HG03025 (cell line): ENCODE measurements at regions not wholly inside any gene's neighbourhood (a gene's known extent, or its start where the extent isn't known, plus 50 kb on each side); places are given as distances from the start of the nearest gene placed in this dataset.

Source experiments
- ATAC-seq: cut with Tn5 transposase; IDR thresholded peaks from one replicate; pipeline ENCODE4 v1.9.1; 2021; ENCODE audit warnings: mild to moderate bottlenecking, moderate library complexity; ENCODE audit not compliant: unreplicated experiment, low FRiP score

GRCh38 chr3:181457756-181458155 is 254.0 kb upstream of the SOX2 start:
- ATAC-seq: no peak

- no peak for ATAC-seq
Measured at GRCh38 chr3:181457190-181457589, 254.5 kb upstream of the SOX2 start.

GRCh38 chr3:181455276-181455675 is 256.4 kb upstream of the SOX2 start:
- no peak for ATAC-seq

- ATAC-seq: no peak
Measured at GRCh38 chr3:181454451-181455027, 257.2 kb upstream of the SOX2 start.

- ATAC-seq: no peak
Measured at GRCh38 chr3:181446741-181447140, 265.0 kb upstream of the SOX2 start.

GRCh38 chr3:181442066-181442465 is 269.7 kb upstream of the SOX2 start:
- no peak for ATAC-seq

GRCh38 chr3:181432992-181433391 is 278.7 kb upstream of the SOX2 start:
- no peak for ATAC-seq

GRCh38 chr3:181431748-181432147 is 280.0 kb upstream of the SOX2 start:
- no peak for ATAC-seq

- ATAC-seq: no peak
Measured at GRCh38 chr3:181425074-181425473, 286.7 kb upstream of the SOX2 start.

- ATAC-seq: no peak
Measured at GRCh38 chr3:181418233-181418632, 293.5 kb upstream of the SOX2 start.

- no peak for ATAC-seq
Measured at GRCh38 chr3:181417748-181418147, 294.0 kb upstream of the SOX2 start.

GRCh38 chr3:181410870-181411269 is 300.9 kb upstream of the SOX2 start:
- ATAC-seq: no peak

GRCh38 chr3:181403876-181404660 is 307.7 kb upstream of the SOX2 start:
- no peak for ATAC-seq

GRCh38 chr3:181402347-181402746 is 309.4 kb upstream of the SOX2 start:
- ATAC-seq: no peak

GRCh38 chr3:181384970-181385369 is 326.8 kb upstream of the SOX2 start:
- ATAC-seq: no peak

GRCh38 chr3:181383760-181384159 is 328.0 kb upstream of the SOX2 start:
- no peak for ATAC-seq

- ATAC-seq: no peak
Measured at GRCh38 chr3:181383201-181383600, 328.5 kb upstream of the SOX2 start.

- ATAC-seq: no peak
Measured at GRCh38 chr3:181382656-181383055, 329.1 kb upstream of the SOX2 start.

GRCh38 chr3:181379278-181379677 is 332.4 kb upstream of the SOX2 start:
- ATAC-seq: no peak

- ATAC-seq: no peak
Measured at GRCh38 chr3:181369637-181370036, 342.1 kb upstream of the SOX2 start.

- ATAC-seq: no peak
Measured at GRCh38 chr3:181363231-181363630, 348.5 kb upstream of the SOX2 start.

GRCh38 chr3:181362378-181362777 is 349.3 kb upstream of the SOX2 start:
- no peak for ATAC-seq
